ENCODE measurements at regions not wholly inside any gene's neighbourhood (a gene's known extent, or its start where the extent isn't known, plus 50 kb on each side); places are given as distances from the start of the nearest gene placed in this dataset.

- WGBS, 5 donors: 89 to 93% (median 93%) methylated on average over 11 of the region's 11 CpGs
- DNase-seq: peak; percentile 25
- Histone ChIP-seq H3K4me3 (no peak overlapping the region), H3K27me3 (replicated peaks in 1 of 7) (peaks cover 0 to 46% (median 0%) of the 10 kb centered on the region in 7 donors), H3K36me3 (no peaks in the 10 kb centered on the region), H3K9me3 (peaks cover 0 to 14% (median 5%) of the 10 kb centered on the region in 8 donors), H3K27ac (no peak overlapping the region), H3K4me1 (no peaks in the 10 kb centered on the region)
- TF ChIP-seq POLR2A (IDR thresholded peaks at IDR 0.05): no peak
- no peak for TF ChIP-seq CTCF (IDR thresholded peaks at IDR 0.05 in 8 of 11, conservative IDR thresholded peaks at IDR 0.05 in 3 of 11)
- no peak for TF ChIP-seq POLR2AphosphoS5 (IDR thresholded peaks at IDR 0.05)
- intact Hi-C loops (cut with DNase I; ENCODE audit: low total_unique reads): no loop called here
These were observed 260.4 kb upstream of the IRX4 start for GRCh38 chr5:2143088-2143487.

DNA sequence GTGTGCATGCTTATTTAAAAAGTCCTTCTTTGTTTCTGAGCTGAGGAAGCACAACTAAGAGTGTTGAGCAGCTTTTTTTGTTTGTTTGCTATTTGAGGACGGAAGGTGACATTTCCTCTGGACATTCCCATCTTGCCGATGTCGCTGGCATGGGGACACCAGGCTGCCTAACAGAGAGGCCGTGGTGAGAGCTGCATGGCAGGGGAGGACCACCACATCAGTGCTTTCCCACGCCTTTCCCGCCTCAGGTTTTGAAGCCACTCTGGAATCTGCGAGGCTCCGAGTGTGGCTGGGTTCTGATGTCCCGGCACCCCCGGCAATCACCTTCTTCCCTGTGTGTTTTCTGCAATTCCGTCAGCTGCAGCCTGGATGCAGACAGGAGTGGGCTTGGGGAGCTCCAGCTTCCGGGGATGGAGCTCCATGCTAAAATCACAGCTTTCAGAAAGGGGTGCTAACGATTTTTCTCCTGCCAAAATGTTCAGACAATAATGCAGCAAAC, 259.8 kb upstream of the IRX4 start:
- Histone ChIP-seq H3K4me1 (no peaks in the 10 kb centered on the region), H3K27ac (no peak overlapping the region), H3K9me3 (peaks cover 0 to 14% (median 5%) of the 10 kb centered on the region in 8 donors), H3K27me3 (replicated peaks in 1 of 7) (peaks cover 0 to 46% (median 0%) of the 10 kb centered on the region in 7 donors), H3K4me3 (no peak overlapping the region), H3K36me3 (no peaks in the 10 kb centered on the region)
- 57 to 65% (median 61%) methylated on average over 13 of the region's 13 CpGs for WGBS, 5 donors
- intact Hi-C loops (cut with DNase I; ENCODE audit: low total_unique reads): no loop called here
- TF ChIP-seq POLR2A (IDR thresholded peaks at IDR 0.05): no peak
- peak; percentile 29 for DNase-seq

GRCh38 chr5:2141254-2142000, 258.7 kb upstream of the IRX4 start:
- H3K27me3 ChIP-seq (replicated peaks in 1 of 7): peaks cover 0 to 46% (median 0%) of the 10 kb centered on the region in 7 donors
- no peaks in the 10 kb centered on the region for H3K36me3 ChIP-seq
- no peak overlapping the region for H3K4me3 ChIP-seq
- no peak overlapping the region for H3K27ac ChIP-seq
- 79 to 84% (median 82%) methylated on average over 20 to 26 of the region's 26 CpGs for WGBS, 5 donors
- peak; percentile 70 for DNase-seq
- H3K4me1 ChIP-seq: no peaks in the 10 kb centered on the region
- H3K9me3 ChIP-seq: peaks cover 0 to 14% (median 5%) of the 10 kb centered on the region in 8 donors
- intact Hi-C loops (cut with DNase I; ENCODE audit: low total_unique reads): no loop called here
- TF ChIP-seq POLR2A (IDR thresholded peaks at IDR 0.05) (no peak), CTCF (IDR thresholded peaks at IDR 0.05 in 8 of 11, conservative IDR thresholded peaks at IDR 0.05 in 3 of 11) (no peak), POLR2AphosphoS5 (IDR thresholded peaks at IDR 0.05) (no peak)

- Histone ChIP-seq H3K9me3 (peaks cover 0 to 14% (median 5%) of the 10 kb centered on the region in 8 donors), H3K36me3 (no peaks in the 10 kb centered on the region), H3K4me3 (no peak overlapping the region), H3K27me3 (replicated peaks in 1 of 7) (peaks cover 0 to 46% (median 0%) of the 10 kb centered on the region in 7 donors), H3K4me1 (peaks cover 0 to under 1% (median 0%) of the 10 kb centered on the region in 6 donors), H3K27ac (no peak overlapping the region)
- TF ChIP-seq POLR2A (IDR thresholded peaks at IDR 0.05) (no peak), CTCF (IDR thresholded peaks at IDR 0.05 in 8 of 11, conservative IDR thresholded peaks at IDR 0.05 in 3 of 11) (no peak), POLR2AphosphoS5 (IDR thresholded peaks at IDR 0.05) (no peak)
- intact Hi-C loops (cut with DNase I; ENCODE audit: low total_unique reads): no loop called here
- peak; percentile 33 for DNase-seq
- 66 to 80% (median 76%) methylated on average over 25 of the region's 25 CpGs for WGBS, 5 donors
These were observed 257.9 kb upstream of the IRX4 start for GRCh38 chr5:2140501-2141175.

Measured in spleen (tissue), 11 donors.